ENCODE measurements at regions not wholly inside any gene's neighbourhood (a gene's known extent, or its start where the extent isn't known, plus 50 kb on each side); places are given as distances from the start of the nearest gene placed in this dataset.
"Not testable (repeated sequence)": the region's sequence is repeated elsewhere in the genome, so short reads cannot be mapped to it uniquely, and the experiment has no call there.

GRCh38 chr19:23596872-23597271 is 90.1 kb downstream of the ZNF675 start:
- Histone ChIP-seq H3K23me2 (ENCODE audit: insufficient read length, low read depth, low read length, poor library complexity, severe bottlenecking) (no peaks in the 10 kb centered on the region), H2BK15ac (ENCODE audit: low read depth, low read length) (no peak overlapping the region), H3K27ac (ENCODE audit: insufficient read length, low read depth, low read length) (no peak overlapping the region), H3K23ac (ENCODE audit: insufficient read length, low read depth, low read length) (no peak overlapping the region), H3K18ac (ENCODE audit: insufficient read length, low read depth, low read length) (no peak overlapping the region), H4K91ac (ENCODE audit: insufficient read length, low read depth, low read length) (no peak overlapping the region), H4K5ac (ENCODE audit: insufficient read length, low read depth, low read length) (no peak overlapping the region), H3K79me2 (ENCODE audit: insufficient read depth, low read length) (no peaks in the 10 kb centered on the region), H3T11ph (ENCODE audit: low read length) (no peak overlapping the region), H2AFZ (ENCODE audit: low read length) (no peak overlapping the region), H4K20me1 (ENCODE audit: control insufficient read depth, insufficient read depth, insufficient read length) (no peaks in the 10 kb centered on the region), H4K8ac (replicated peaks; ENCODE audit: insufficient read length, low read depth, low read length) (no peak overlapping the region), H3K4me2 (ENCODE audit: insufficient read depth, insufficient read length, low read length) (no peak overlapping the region), H3K56ac (ENCODE audit: insufficient read length, low read depth, low read length) (no peak overlapping the region), H3K27me3 (ENCODE audit: insufficient read depth, low read length) (no peaks in the 10 kb centered on the region), H2BK120ac (ENCODE audit: low read depth, low read length, poor library complexity, severe bottlenecking) (no peak overlapping the region), H3K4ac (ENCODE audit: low read depth, low read length) (no peak overlapping the region), H2BK20ac (ENCODE audit: low read depth, low read length, poor library complexity, severe bottlenecking) (no peak overlapping the region), H2AK5ac (ENCODE audit: insufficient read length, low read length) (no peak overlapping the region), H3K79me1 (ENCODE audit: insufficient read depth, low read depth, low read length, poor library complexity, severe bottlenecking) (no peaks in the 10 kb centered on the region), H3K9me3 (ENCODE audit: control insufficient read depth, low read depth, low read length) (peaks cover 4% of the 10 kb centered on the region), H3K4me1 (ENCODE audit: insufficient read depth, low read length) (no peaks in the 10 kb centered on the region), H2BK5ac (ENCODE audit: insufficient read length, low read length) (no peak overlapping the region), H3K14ac (ENCODE audit: insufficient read depth, low read length) (no peak overlapping the region), H3K9ac (ENCODE audit: extremely low read depth, insufficient read length, low read length) (no peak overlapping the region), H2BK12ac (ENCODE audit: insufficient read length, low read depth, low read length) (no peak overlapping the region)
- Mint-ChIP-seq H3K4me1 (no peaks in the 10 kb centered on the region), H3K9me3 (peaks cover 78 to 85% of the 10 kb centered on the region in 2 experiments), H3K36me3 (ENCODE audit: insufficient read depth in 1 of 3, low read depth in 3 of 3) (peaks cover 6 to 14% (median 6%) of the 10 kb centered on the region in 3 experiments; a peak in 5 of 7 replicates), H3K27me3 (ENCODE audit: low read depth) (no peaks in the 10 kb centered on the region; the same call in 1 of the 2 replicates), H3K4me3 (no peak overlapping the region), H3K27ac (no peak overlapping the region)
- no peak for DNase-seq
- TF ChIP-seq CTCF (conservative IDR thresholded peaks at IDR 0.05) = no peak

GRCh38 chr19:23594311-23594710 is 92.7 kb downstream of the ZNF675 start:
- not testable (repeated sequence) for H2AK5ac ChIP-seq (ENCODE audit: insufficient read length, low read length); H2BK12ac ChIP-seq (ENCODE audit: insufficient read length, low read depth, low read length); H3K79me2 ChIP-seq (ENCODE audit: insufficient read depth, low read length); H4K8ac ChIP-seq (replicated peaks; ENCODE audit: insufficient read length, low read depth, low read length); H3K27me3 ChIP-seq (ENCODE audit: insufficient read depth, low read length); H3K9ac ChIP-seq (ENCODE audit: extremely low read depth, insufficient read length, low read length); H2BK5ac ChIP-seq (ENCODE audit: insufficient read length, low read length); H3K27me3 Mint-ChIP-seq (ENCODE audit: low read depth); H3K23me2 ChIP-seq (ENCODE audit: insufficient read length, low read depth, low read length, poor library complexity, severe bottlenecking); H3K4me3 Mint-ChIP-seq; H2AFZ ChIP-seq (ENCODE audit: low read length); H3K56ac ChIP-seq (ENCODE audit: insufficient read length, low read depth, low read length); H3K23ac ChIP-seq (ENCODE audit: insufficient read length, low read depth, low read length); DNase-seq; H3K4me1 Mint-ChIP-seq; H3K4me2 ChIP-seq (ENCODE audit: insufficient read depth, insufficient read length, low read length); H3K9me3 ChIP-seq (ENCODE audit: control insufficient read depth, low read depth, low read length); H3K18ac ChIP-seq (ENCODE audit: insufficient read length, low read depth, low read length); H4K20me1 ChIP-seq (ENCODE audit: control insufficient read depth, insufficient read depth, insufficient read length); H3T11ph ChIP-seq (ENCODE audit: low read length); H3K27ac ChIP-seq (ENCODE audit: insufficient read length, low read depth, low read length); H3K79me1 ChIP-seq (ENCODE audit: insufficient read depth, low read depth, low read length, poor library complexity, severe bottlenecking); H4K5ac ChIP-seq (ENCODE audit: insufficient read length, low read depth, low read length); H3K14ac ChIP-seq (ENCODE audit: insufficient read depth, low read length); H2BK15ac ChIP-seq (ENCODE audit: low read depth, low read length); H2BK20ac ChIP-seq (ENCODE audit: low read depth, low read length, poor library complexity, severe bottlenecking); H3K4me1 ChIP-seq (ENCODE audit: insufficient read depth, low read length); H3K27ac Mint-ChIP-seq; H4K91ac ChIP-seq (ENCODE audit: insufficient read length, low read depth, low read length); H2BK120ac ChIP-seq (ENCODE audit: low read depth, low read length, poor library complexity, severe bottlenecking); H3K4ac ChIP-seq (ENCODE audit: low read depth, low read length)
- peaks cover 6 to 25% (median 12%) of the 10 kb centered on the region in 3 experiments; a peak in 5 of 7 replicates for H3K36me3 Mint-ChIP-seq (ENCODE audit: insufficient read depth in 1 of 3, low read depth in 3 of 3)
- H3K9me3 Mint-ChIP-seq = peaks cover 84 to 87% of the 10 kb centered on the region in 2 experiments
- WGBS (ENCODE audit: extremely low coverage, insufficient read length, low lambda C conversion rate) = no CpG with 5 or more reads among the region's 12 CpGs

All from H9 (cell line).